Right cardiac atrium (tissue), 5 donors: ENCODE measurements at regions not wholly inside any gene's neighbourhood (a gene's known extent, or its start where the extent isn't known, plus 50 kb on each side); places are given as distances from the start of the nearest gene placed in this dataset.

ENCODE experiments used
- ATAC-seq, 2 donors: fragments of 200-7000 bp; cut with Tn5 transposase; one replicate each; pipeline versions ENCODE4 v1.8.0 to v1.9.1; 2020; ENCODE audit warnings: moderate library complexity in 2 of 2, mild to moderate bottlenecking in 1 of 2
- DNase-seq, 3 donors: peaks; one replicate each; pipeline ENCODE4 v3.0.0-alpha.2; 2020
- H3K27ac ChIP-seq: one replicate; pipeline ENCODE4 v1.5.1; 2013; ENCODE audit warnings: mild to moderate bottlenecking, low read length, control low read depth, moderate library complexity
- H3K27me3 ChIP-seq: one replicate; pipeline ENCODE4 v1.6.1; 2013; ENCODE audit not compliant: control insufficient read depth, insufficient read depth
- H3K4me1 ChIP-seq: one replicate; pipeline ENCODE4 v1.6.1; 2013; ENCODE audit warnings: low read length; ENCODE audit not compliant: control insufficient read depth, insufficient read depth
- H3K4me3 ChIP-seq: one replicate; pipeline ENCODE4 v1.5.1; 2013; ENCODE audit warnings: low read length, control low read depth
- H3K9me3 ChIP-seq: one replicate; pipeline ENCODE4 v1.6.1; 2013; ENCODE audit warnings: low read length; ENCODE audit not compliant: control insufficient read depth
- WGBS: extraction: QIAGEN DNeasy Blood & Tissue Kit; methylation state at CpG from one replicate; pipeline ENCODE4 v1.1.7; 2013; 5-methylcytosine and 5-hydroxymethylcytosine counted together
- intact Hi-C, 4 donors: fragments of 100-400 bp; cut with DNase I; formaldehyde crosslinking; loops; one replicate each; pipeline versions ENCODE4 v1.11.0 to v1.14.0; 2022 to 2023
- donor health status: healthy with polysubstance abuse.
- donor health status: DM: no; HTN: yes; CAD: no.
- donor health status: DM: no; HTN: no; CAD: no.
- donor health status: DM: no; HTN: yes; CAD: no; lungs with severe emphysema.
- donor health status: DM: yes; HTN: yes; CAD: no.

DNA sequence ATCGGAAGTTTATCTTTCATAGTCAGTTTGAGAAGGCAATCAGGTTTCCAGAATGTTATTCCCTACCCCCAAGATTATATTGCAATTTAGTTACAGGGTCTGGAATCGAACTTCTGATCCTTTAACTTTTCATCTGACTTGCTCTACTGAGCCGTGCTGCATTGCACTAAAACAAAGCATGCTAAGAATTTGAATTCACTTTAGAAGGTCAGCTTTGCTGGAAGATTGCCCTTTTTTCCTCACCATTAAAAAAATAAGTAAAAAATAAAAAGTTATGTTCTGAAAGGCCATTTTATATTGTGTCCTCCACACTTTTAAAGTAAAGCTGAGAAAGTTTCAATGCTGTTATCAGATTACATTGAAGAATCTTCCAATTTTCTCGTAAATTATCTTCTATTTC is 388.8 kb upstream of the PHF14 start:
- ATAC-seq (no peak), DNase-seq (no peak)
- intact Hi-C loops: no loop called here
- 47% methylated on average over 4 of the region's 4 CpGs for WGBS
- Histone ChIP-seq H3K27ac (no peak overlapping the region), H3K9me3 (no peaks in the 10 kb centered on the region), H3K4me1 (no peaks in the 10 kb centered on the region), H3K27me3 (no peaks in the 10 kb centered on the region), H3K4me3 (no peak overlapping the region)

DNA sequence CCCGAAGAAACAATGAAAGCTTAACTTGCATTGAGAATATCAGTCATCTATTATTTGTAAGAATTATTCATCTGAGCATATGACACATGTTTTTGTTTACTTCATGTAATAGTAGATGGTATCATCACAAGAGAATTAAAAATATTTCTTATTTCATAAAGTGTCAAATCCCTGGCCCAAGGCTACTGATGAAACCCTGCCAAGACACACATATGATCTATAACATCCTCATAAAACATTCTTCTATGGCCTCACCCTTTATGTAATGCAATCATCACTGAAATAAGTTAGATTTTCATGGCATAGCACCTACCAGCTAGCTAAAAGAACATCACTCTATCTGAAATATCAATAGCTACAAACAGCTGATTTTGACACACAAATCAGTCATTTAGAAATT is 385.6 kb upstream of the PHF14 start:
- H3K9me3 ChIP-seq: no peaks in the 10 kb centered on the region
- intact Hi-C loops: no loop called here
- no peaks in the 10 kb centered on the region for H3K4me1 ChIP-seq
- DNase-seq (no peak), ATAC-seq (no peak)
- no peak overlapping the region for H3K4me3 ChIP-seq
- H3K27me3 ChIP-seq: no peaks in the 10 kb centered on the region
- WGBS: 75% methylated on average over 1 of the region's 1 CpG
- no peak overlapping the region for H3K27ac ChIP-seq

DNA sequence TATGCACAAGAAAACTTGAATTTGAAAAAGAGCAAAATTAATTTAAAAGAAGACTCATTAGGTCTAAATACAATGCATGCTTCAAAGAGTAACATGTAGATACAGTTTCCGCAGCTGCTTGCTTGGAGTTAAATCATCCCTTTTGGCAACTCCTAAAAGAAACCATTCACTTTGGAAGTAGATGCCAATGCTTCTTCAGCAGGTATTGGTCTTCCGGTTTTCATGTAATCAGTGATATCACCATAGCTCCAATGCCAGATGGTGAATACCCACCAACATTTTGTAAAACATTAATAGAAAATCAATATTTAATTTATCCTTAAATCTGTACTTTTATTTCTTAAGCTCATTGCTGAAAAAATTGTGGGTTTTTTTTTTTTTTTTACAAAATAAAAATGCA is 381.1 kb upstream of the PHF14 start:
- Histone ChIP-seq H3K27ac (no peak overlapping the region), H3K4me1 (no peaks in the 10 kb centered on the region), H3K27me3 (no peaks in the 10 kb centered on the region), H3K9me3 (no peaks in the 10 kb centered on the region), H3K4me3 (no peak overlapping the region)
- DNase-seq (no peak), ATAC-seq (no peak)
- WGBS: 84% methylated on average over 2 of the region's 2 CpGs
- intact Hi-C loops: no loop called here

DNA sequence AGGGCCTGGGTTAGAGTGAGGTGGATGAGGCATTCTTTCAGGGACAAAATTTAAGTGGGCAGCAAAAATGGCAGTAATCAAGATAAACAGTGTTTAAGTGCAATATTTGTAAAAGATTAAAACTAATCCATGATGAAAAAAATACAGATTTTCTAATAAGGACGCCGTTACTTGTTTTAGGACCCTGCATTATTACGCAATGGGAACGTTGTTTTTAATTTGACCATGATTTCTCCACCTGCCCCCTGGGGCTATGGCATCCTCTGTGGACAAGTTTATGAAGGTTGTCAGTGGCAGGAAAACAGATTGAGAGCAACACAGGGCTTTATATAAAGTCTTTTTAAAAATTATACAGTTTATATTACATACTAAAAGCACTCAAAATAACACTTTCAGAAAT is 380.6 kb upstream of the PHF14 start:
- DNase-seq (no peak), ATAC-seq (no peak)
- H3K27ac ChIP-seq: no peak overlapping the region
- 85% methylated on average over 4 of the region's 4 CpGs for WGBS
- no peak overlapping the region for H3K4me3 ChIP-seq
- no peaks in the 10 kb centered on the region for H3K9me3 ChIP-seq
- intact Hi-C loops: no loop called here
- no peaks in the 10 kb centered on the region for H3K4me1 ChIP-seq
- no peaks in the 10 kb centered on the region for H3K27me3 ChIP-seq

DNA sequence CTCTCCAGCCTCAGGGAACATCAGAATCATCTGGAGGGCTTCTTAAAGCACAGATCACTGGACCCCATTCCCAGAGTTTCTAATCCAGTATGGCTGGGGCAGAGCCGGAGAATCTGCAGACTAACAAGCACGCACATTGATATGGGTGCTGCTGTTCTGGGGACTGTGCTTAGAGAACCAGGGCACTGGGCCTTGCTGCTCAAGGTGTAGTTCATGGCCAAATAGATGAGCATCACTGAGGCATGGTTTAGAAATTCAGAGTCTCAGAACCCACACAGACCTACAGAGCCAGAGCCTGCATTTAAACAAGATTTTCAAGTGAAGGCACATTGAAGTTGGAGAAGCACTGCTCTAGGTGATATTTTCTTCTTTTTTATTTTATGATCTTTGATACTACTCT is 376.8 kb upstream of the PHF14 start:
- 94% methylated on average over 2 of the region's 2 CpGs for WGBS
- no peak for DNase-seq
- no peak overlapping the region for H3K4me3 ChIP-seq
- no peaks in the 10 kb centered on the region for H3K9me3 ChIP-seq
- intact Hi-C loops: no loop called here
- no peaks in the 10 kb centered on the region for H3K4me1 ChIP-seq
- H3K27me3 ChIP-seq: no peaks in the 10 kb centered on the region
- no peak for ATAC-seq
- H3K27ac ChIP-seq: no peak overlapping the region

DNA sequence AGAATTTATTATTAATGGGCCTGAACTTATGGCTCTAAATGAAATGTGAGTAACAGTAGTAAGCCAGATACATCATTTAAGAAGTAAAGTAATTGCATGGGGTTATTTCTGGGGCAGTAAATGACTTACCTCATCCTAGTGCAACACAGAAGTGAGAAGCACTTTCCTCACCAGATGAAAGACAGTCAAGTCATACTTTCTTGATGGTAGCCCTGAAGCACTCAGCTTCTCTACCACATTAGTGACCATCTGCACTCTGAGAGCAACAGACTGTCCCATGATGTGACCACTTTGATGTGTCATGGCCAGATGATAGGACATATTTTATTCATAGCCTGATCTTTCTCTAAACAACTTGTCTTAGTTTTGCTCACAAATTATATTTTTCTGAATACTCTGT is 369.5 kb upstream of the PHF14 start:
- intact Hi-C loops: no loop called here
- no peak for DNase-seq
- Histone ChIP-seq H3K4me1 (no peaks in the 10 kb centered on the region), H3K27ac (no peak overlapping the region), H3K27me3 (no peaks in the 10 kb centered on the region), H3K9me3 (no peaks in the 10 kb centered on the region), H3K4me3 (no peak overlapping the region)
- ATAC-seq: no peak

DNA sequence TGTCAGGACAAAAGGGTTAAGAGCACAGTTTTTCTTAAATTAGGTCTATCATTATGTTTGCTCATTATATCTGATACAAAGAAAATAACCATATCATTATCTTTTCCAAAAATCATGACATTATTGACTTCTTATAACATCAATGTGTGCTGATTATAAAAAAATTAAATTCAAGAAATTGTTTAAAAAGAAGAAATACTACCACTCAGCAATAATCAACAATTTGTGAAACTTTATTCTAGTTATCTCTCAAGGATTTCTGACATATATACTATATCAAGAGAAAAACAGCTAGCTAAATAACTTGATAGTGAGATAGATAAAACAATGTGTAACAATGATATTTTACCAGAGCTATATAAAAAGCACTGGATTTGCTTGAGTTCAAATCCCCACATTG is 360.7 kb upstream of the PHF14 start:
- no peak for DNase-seq
- Histone ChIP-seq H3K27me3 (no peaks in the 10 kb centered on the region), H3K4me3 (no peak overlapping the region), H3K9me3 (no peaks in the 10 kb centered on the region), H3K4me1 (no peaks in the 10 kb centered on the region), H3K27ac (no peak overlapping the region)
- no peak for ATAC-seq
- intact Hi-C loops: no loop called here

DNA sequence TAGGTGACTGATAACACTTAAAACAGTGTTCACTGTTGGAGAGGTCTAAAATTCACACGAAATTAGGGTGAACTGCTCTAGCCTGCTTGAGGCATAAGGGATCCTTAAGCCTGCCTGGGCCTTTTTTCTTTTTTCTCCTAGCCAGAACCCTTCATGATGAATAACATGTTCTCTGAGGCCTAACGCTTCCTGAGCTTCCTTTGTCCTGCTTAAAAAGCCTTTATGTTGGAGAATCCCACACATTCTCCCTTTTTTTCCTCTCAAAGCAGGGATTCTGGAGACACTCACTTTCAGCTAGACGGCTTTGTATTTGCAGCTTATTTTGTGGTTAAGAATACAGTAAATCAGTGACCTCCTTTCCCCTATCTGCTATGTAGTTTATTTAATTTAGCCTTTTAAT is 354.7 kb upstream of the PHF14 start:
- 47% methylated on average over 3 of the region's 3 CpGs for WGBS
- no peak for ATAC-seq
- no peaks in the 10 kb centered on the region for H3K4me1 ChIP-seq
- DNase-seq: no peak
- H3K4me3 ChIP-seq: no peak overlapping the region
- no peak overlapping the region for H3K27ac ChIP-seq
- no peaks in the 10 kb centered on the region for H3K27me3 ChIP-seq
- intact Hi-C loops: no loop called here
- H3K9me3 ChIP-seq: no peaks in the 10 kb centered on the region

DNA sequence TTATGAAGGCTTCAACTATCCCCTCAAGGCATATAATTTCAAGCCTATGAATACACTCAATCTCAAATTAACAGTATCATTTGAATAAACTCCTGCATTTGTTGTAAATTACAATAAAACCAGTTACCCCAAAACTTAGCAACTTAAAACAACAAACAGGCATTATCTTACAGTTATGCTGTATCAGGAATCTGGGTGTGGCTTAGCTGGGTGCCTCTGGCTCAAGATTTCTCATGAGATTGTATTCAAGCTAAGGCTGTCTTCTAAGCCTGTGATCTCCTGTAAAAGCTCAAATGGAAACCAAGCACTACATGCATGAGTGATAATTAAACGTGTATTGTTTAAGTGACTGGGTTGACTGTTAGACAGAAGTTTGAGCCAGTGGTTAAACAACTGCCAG is 341.0 kb upstream of the PHF14 start:
- DNase-seq (no peak), ATAC-seq (no peak)
- no peak overlapping the region for H3K27ac ChIP-seq
- H3K4me1 ChIP-seq: no peaks in the 10 kb centered on the region
- no peaks in the 10 kb centered on the region for H3K9me3 ChIP-seq
- intact Hi-C loops: no loop called here
- H3K27me3 ChIP-seq: no peaks in the 10 kb centered on the region
- no peak overlapping the region for H3K4me3 ChIP-seq
- 42% methylated on average over 1 of the region's 1 CpG for WGBS

DNA sequence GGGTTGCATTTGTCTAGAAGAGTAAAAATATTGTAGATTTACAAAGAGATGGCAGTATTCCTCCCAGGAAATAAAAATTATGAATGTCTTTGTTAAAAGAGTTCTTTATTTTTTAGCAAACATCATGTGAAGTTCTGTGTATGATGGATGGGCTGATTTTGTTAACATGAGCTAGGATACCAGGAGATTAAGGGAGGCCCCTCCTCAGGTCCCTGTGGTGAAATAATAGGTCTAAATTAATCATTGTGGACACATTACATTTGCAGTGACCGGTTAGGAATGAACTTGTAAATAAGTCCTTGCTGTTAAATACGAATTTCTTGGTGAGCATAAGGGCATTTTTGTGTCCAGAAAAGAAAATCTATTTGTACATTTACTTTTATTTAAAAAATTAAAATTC is 339.4 kb upstream of the PHF14 start:
- Histone ChIP-seq H3K9me3 (no peaks in the 10 kb centered on the region), H3K4me3 (no peak overlapping the region), H3K4me1 (no peaks in the 10 kb centered on the region), H3K27me3 (no peaks in the 10 kb centered on the region), H3K27ac (no peak overlapping the region)
- intact Hi-C loops: no loop called here
- DNase-seq: no peak
- no peak for ATAC-seq
- 57% methylated on average over 2 of the region's 2 CpGs for WGBS

DNA sequence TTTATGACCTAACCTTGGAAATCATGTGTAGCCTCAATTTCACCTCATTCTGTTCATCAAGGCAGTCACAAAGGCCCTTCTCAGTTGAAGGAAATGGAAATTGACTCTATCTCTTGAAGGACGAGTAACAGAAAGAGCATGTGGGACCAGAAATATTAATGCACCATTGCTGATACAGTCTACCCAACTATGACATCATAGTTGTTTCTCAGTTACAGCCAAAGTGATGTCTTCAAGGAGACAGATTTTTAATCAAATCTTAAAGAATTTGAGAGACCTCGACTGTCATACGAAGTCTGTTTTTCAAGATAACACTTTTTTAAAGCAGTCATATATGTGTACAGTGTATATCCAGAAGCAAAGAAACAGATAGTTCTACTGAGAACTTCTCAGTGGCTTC is 335.7 kb upstream of the PHF14 start:
- Histone ChIP-seq H3K9me3 (no peaks in the 10 kb centered on the region), H3K4me1 (no peaks in the 10 kb centered on the region), H3K4me3 (no peak overlapping the region), H3K27me3 (no peaks in the 10 kb centered on the region), H3K27ac (no peak overlapping the region)
- ATAC-seq (no peak), DNase-seq (no peak)
- intact Hi-C loops: no loop called here
- 47% methylated on average over 3 of the region's 3 CpGs for WGBS

DNA sequence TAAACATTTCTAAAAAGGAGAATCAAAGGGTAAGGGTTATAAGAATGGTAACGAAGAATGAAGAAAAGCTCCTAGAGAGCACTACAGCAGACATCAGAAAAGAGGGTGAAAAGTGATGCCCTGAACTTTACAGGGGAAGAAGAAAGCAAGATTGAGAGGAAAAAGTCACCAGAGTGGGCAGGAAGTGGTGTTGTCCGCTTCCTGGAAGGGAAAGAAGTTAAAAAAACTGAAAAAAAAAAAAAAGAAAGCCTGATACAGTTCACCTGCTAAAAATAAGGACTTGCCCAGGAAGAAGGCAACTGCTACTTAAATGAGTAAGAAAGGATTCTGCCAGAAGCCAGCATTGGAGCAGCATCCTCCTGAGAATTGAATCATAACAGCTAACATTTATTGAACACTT is 330.1 kb upstream of the PHF14 start:
- intact Hi-C loops: no loop called here

More for the DNA sequence above, 330.1 kb upstream of the PHF14 start:
- ATAC-seq: no peak
- Histone ChIP-seq H3K27ac (no peak overlapping the region), H3K27me3 (no peaks in the 10 kb centered on the region), H3K4me3 (no peak overlapping the region), H3K9me3 (no peaks in the 10 kb centered on the region), H3K4me1 (no peaks in the 10 kb centered on the region)
- WGBS: 55% methylated on average over 2 of the region's 2 CpGs
- DNase-seq: no peak
